Endodermal cell (in vitro differentiated cells): ENCODE measurements at regions not wholly inside any gene's neighbourhood (a gene's known extent, or its start where the extent isn't known, plus 50 kb on each side); places are given as distances from the start of the nearest gene placed in this dataset.

Experiments used
- DNase-seq: peaks from one replicate; pipeline ENCODE4 v3.0.0-alpha.2; 2017
- H3K27ac ChIP-seq: 2 replicates; pipeline ENCODE4 v1.5.1; 2013; ENCODE audit warnings: mild to moderate bottlenecking, low read depth, low read length, moderate library complexity
- H3K27me3 ChIP-seq: 2 replicates; pipeline ENCODE4 v1.6.1; 2013; ENCODE audit warnings: mild to moderate bottlenecking, low read length, moderate library complexity; ENCODE audit not compliant: insufficient read depth, control insufficient read depth, poor library complexity, severe bottlenecking
- H3K36me3 ChIP-seq: 2 replicates; pipeline ENCODE4 v1.7.0; 2013; ENCODE audit warnings: mild to moderate bottlenecking, low read length, moderate library complexity; ENCODE audit not compliant: control insufficient read depth, insufficient read depth
- H3K4me1 ChIP-seq: one replicate; pipeline ENCODE4 v1.7.0; 2013; ENCODE audit warnings: low read length; ENCODE audit not compliant: control insufficient read depth, insufficient read depth
- H3K4me3 ChIP-seq: 2 replicates; pipeline ENCODE4 v1.5.1; 2013; ENCODE audit warnings: mild to moderate bottlenecking, low read length, moderate library complexity
- H3K9ac ChIP-seq: 2 replicates; pipeline ENCODE4 v1.6.1; 2013; ENCODE audit warnings: mild to moderate bottlenecking, low read length, moderate library complexity; ENCODE audit not compliant: poor library complexity, severe bottlenecking; ENCODE audit errors: extremely low read depth
- H3K9me3 ChIP-seq: 2 replicates; pipeline ENCODE4 v1.6.1; 2013; ENCODE audit warnings: mild to moderate bottlenecking, low read length, moderate library complexity; ENCODE audit not compliant: control insufficient read depth
- H3K27ac Mint-ChIP-seq: 2 replicates; pipeline ENCODE4 v1.8.0; 2020; ENCODE audit warnings: mixed read lengths
- H3K27me3 Mint-ChIP-seq: 2 replicates; pipeline ENCODE4 v1.8.0; 2021; ENCODE audit warnings: mild to moderate bottlenecking, mixed read lengths; ENCODE audit not compliant: insufficient read depth
- H3K36me3 Mint-ChIP-seq: 2 replicates; pipeline ENCODE4 v1.8.0; 2020; ENCODE audit warnings: low read depth, mixed read lengths
- H3K4me1 Mint-ChIP-seq: 2 replicates; pipeline ENCODE4 v1.8.0; 2020; ENCODE audit warnings: mixed read lengths
- H3K4me3 Mint-ChIP-seq: 2 replicates; pipeline ENCODE4 v1.8.0; 2020; ENCODE audit warnings: mild to moderate bottlenecking, moderate library complexity, mixed read lengths
- H3K9me3 Mint-ChIP-seq: 2 replicates; pipeline ENCODE4 v1.8.0; 2020; ENCODE audit warnings: mild to moderate bottlenecking, mixed read lengths
- CTCF ChIP-seq: fragments of 200-600 bp; sonication (generic); conservative IDR thresholded peaks from 2 replicates; pipeline ENCODE4 v1.5.0; 2021; ENCODE audit warnings: antibody characterized with exemption, mild to moderate bottlenecking
- WGBS, 2 experiments: methylation state at CpG; one replicate each; pipeline versions ENCODE4 v1.1.5 to v1.1.7; 2013; ENCODE audit warnings: missing lambda C conversion rate in 2 of 2, mixed read lengths in 1 of 2; ENCODE audit not compliant: insufficient coverage in 1 of 2, insufficient read length in 1 of 2; 5-methylcytosine and 5-hydroxymethylcytosine counted together

DNA sequence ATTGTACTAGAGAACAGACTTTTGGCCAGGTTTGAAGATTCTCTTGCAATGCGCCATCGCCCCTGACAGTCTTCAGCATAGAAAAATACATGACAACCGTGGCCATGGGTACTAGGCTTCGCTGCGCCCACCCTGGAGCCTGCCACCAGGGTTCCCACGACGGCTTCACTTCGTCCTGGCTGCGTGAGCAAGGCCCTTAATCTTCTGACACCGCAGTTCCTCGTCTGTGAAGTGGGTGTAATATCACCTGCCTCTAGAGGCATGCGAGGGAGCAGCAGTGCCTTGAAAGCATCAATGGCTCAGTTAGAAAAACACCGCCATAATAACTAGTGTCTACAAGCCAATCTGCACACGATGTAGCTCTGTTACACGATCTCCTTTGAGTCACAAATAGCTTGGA is 175.2 kb upstream of the HS6ST1 start:
- 94% methylated on average over 15 of the region's 15 CpGs for WGBS, 2 experiments
- H3K9me3 Mint-ChIP-seq: no peaks in the 10 kb centered on the region
- Histone ChIP-seq H3K4me1 (peaks cover 11% of the 10 kb centered on the region), H3K27ac (peak overlapping the region; percentile 38), H3K36me3 (no peaks in the 10 kb centered on the region), H3K27me3 (no peaks in the 10 kb centered on the region), H3K9me3 (no peaks in the 10 kb centered on the region), H3K9ac (no peak overlapping the region), H3K4me3 (no peak overlapping the region)
- peak; percentile 56 for DNase-seq
- peaks cover 31% of the 10 kb centered on the region for H3K27me3 Mint-ChIP-seq
- peaks cover 36% of the 10 kb centered on the region for H3K4me1 Mint-ChIP-seq
- no peak overlapping the region for H3K27ac Mint-ChIP-seq
- no peaks in the 10 kb centered on the region for H3K36me3 Mint-ChIP-seq
- H3K4me3 Mint-ChIP-seq: peak overlapping the region; percentile 24
- TF ChIP-seq CTCF: peak; percentile 55

GRCh38 chr2:128494307-128494639 is 175.6 kb upstream of the HS6ST1 start:
- no peak overlapping the region for H3K9ac ChIP-seq
- no peaks in the 10 kb centered on the region for H3K9me3 Mint-ChIP-seq
- H3K27ac ChIP-seq: peak overlapping the region; percentile 38
- H3K4me3 ChIP-seq: no peak overlapping the region
- 93 to 100% methylated on average over 7 to 8 of the region's 8 CpGs for WGBS, 2 experiments
- H3K36me3 ChIP-seq: no peaks in the 10 kb centered on the region
- H3K27me3 Mint-ChIP-seq: peaks cover 31% of the 10 kb centered on the region
- TF ChIP-seq CTCF: no peak
- H3K36me3 Mint-ChIP-seq: no peaks in the 10 kb centered on the region
- H3K27ac Mint-ChIP-seq: no peak overlapping the region
- peaks cover 9% of the 10 kb centered on the region for H3K4me1 ChIP-seq
- H3K4me3 Mint-ChIP-seq: no peak overlapping the region
- no peaks in the 10 kb centered on the region for H3K9me3 ChIP-seq
- DNase-seq: no peak
- peaks cover 32% of the 10 kb centered on the region for H3K4me1 Mint-ChIP-seq
- H3K27me3 ChIP-seq: no peaks in the 10 kb centered on the region

DNA sequence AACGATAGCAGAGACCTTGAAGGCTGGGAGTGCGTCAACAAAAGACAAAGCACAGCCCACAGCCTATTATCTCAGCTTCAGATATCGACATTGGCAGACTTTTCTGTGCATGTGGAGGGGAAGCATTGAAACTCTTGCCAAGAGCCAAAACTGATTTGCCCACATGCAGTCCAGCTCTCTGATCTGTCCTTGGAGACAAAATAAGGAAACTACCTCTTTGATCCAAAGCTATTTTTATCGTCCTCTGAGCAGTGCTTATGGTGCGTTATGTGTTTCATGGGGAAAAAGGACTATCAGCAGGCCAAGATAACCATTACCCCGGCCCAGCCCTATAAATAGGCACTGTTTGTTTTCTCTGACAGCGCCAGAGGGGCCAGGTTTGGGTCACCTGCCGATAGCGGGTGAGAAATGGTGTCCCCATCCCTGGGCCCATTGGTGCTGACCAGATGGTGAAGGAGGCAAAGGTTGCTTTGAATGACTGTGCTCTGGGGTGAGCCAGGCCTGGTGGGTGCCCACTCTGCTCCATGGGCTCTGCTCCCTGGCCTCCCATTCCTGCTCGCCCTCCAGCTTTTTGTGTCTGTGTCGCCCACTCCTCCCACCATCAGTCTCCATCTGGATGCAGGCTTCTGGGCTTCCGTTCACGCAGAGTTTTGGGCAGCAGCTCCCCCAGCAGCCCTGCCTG is 176.1 kb upstream of the HS6ST1 start:
- 93 to 94% methylated on average over 5 to 13 of the region's 13 CpGs for WGBS, 2 experiments
- peaks cover 31% of the 10 kb centered on the region for H3K27me3 Mint-ChIP-seq

More for the DNA sequence above, 176.1 kb upstream of the HS6ST1 start:
- Histone ChIP-seq H3K4me1 (peaks cover 6% of the 10 kb centered on the region), H3K27ac (peak overlapping the region; percentile 38), H3K9ac (no peak overlapping the region), H3K36me3 (no peaks in the 10 kb centered on the region), H3K9me3 (no peaks in the 10 kb centered on the region), H3K27me3 (no peaks in the 10 kb centered on the region), H3K4me3 (no peak overlapping the region)
- no peak for TF ChIP-seq CTCF
- Mint-ChIP-seq H3K9me3 (no peaks in the 10 kb centered on the region), H3K36me3 (no peaks in the 10 kb centered on the region), H3K4me3 (no peak overlapping the region), H3K4me1 (peaks cover 27% of the 10 kb centered on the region), H3K27ac (no peak overlapping the region)
- DNase-seq: peak; percentile 33
